Panc1 (cell line): ENCODE measurements at regions not wholly inside any gene's neighbourhood (a gene's known extent, or its start where the extent isn't known, plus 50 kb on each side); places are given as distances from the start of the nearest gene placed in this dataset.

ENCODE experiments used
- CTCF ChIP-seq: fragments of 450-650 bp; IDR thresholded peaks from 2 replicates; pipeline ENCODE4 v1.5.1; 2017; ENCODE audit warnings: mild to moderate bottlenecking
- POLR2AphosphoS5 ChIP-seq: IDR thresholded peaks from 2 replicates; pipeline ENCODE4 v1.6.1; 2012; ENCODE audit warnings: mild to moderate bottlenecking, low read depth, low read length, moderate library complexity
- REST ChIP-seq, 2 experiments: IDR thresholded peaks; 2 replicates each; pipeline ENCODE4 v1.6.1; 2011 to 2012; ENCODE audit warnings: low read depth in 2 of 2, control low read depth in 1 of 2, low read length in 1 of 2, mild to moderate bottlenecking in 1 of 2, moderate library complexity in 1 of 2; ENCODE audit not compliant: insufficient read depth in 1 of 2
- SIN3A ChIP-seq: IDR thresholded peaks from 2 replicates; pipeline ENCODE4 v1.6.1; 2012; ENCODE audit warnings: low read depth, mild to moderate bottlenecking, low read length, moderate library complexity, borderline replicate concordance; ENCODE audit not compliant: insufficient read depth
- TCF7L2 ChIP-seq: IDR thresholded peaks from 2 replicates; pipeline ENCODE4 v1.6.1; 2011; ENCODE audit warnings: mild to moderate bottlenecking, low read depth, low read length, inconsistent platforms

GRCh38 chr11:33606762-33607161 lies 93.9 kb downstream of the C11orf91 start:
- no peak for TF ChIP-seq POLR2AphosphoS5
- no peak for TF ChIP-seq CTCF
- TF ChIP-seq SIN3A: no peak
- TF ChIP-seq REST (IDR thresholded peaks at IDR 0.05; ENCODE audit: insufficient read depth in 1 of 2, low read depth in 2 of 2, low read length in 1 of 2): no peak
- TF ChIP-seq TCF7L2: no peak
